T-helper 2 cell treated with Interferon-gamma antibody and Interleukin-4, amounts not matched to agents 5 μg/mL and 100 μg/mL, for 36 hours (primary cell): ENCODE measurements at regions not wholly inside any gene's neighbourhood (a gene's known extent, or its start where the extent isn't known, plus 50 kb on each side); places are given as distances from the start of the nearest gene placed in this dataset.
"Not testable (repeated sequence)": the region's sequence is repeated elsewhere in the genome, so short reads cannot be mapped to it uniquely, and the experiment has no call there.

ENCODE experiments used
- DNase-seq: peaks from one replicate; pipeline ENCODE4 v3.0.0; 2021; ENCODE audit warnings: low spot score
- H3K27ac Mint-ChIP-seq: one replicate; pipeline ENCODE4 v1.8.0; 2021; ENCODE audit warnings: mild to moderate bottlenecking, mixed read lengths
- H3K27me3 Mint-ChIP-seq: one replicate; pipeline ENCODE4 v1.8.0; 2021; ENCODE audit warnings: low read depth, mixed read lengths
- H3K36me3 Mint-ChIP-seq: one replicate; pipeline ENCODE4 v1.8.0; 2021; ENCODE audit warnings: low read depth, mixed read lengths
- H3K4me1 Mint-ChIP-seq: one replicate; pipeline ENCODE4 v1.8.0; 2021; ENCODE audit warnings: low read depth, mixed read lengths
- H3K4me3 Mint-ChIP-seq: one replicate; pipeline ENCODE4 v1.8.0; 2022; ENCODE audit warnings: mild to moderate bottlenecking, moderate library complexity, mixed read lengths
- H3K9me3 Mint-ChIP-seq: one replicate; pipeline ENCODE4 v1.8.0; 2021; ENCODE audit warnings: mixed read lengths

DNA sequence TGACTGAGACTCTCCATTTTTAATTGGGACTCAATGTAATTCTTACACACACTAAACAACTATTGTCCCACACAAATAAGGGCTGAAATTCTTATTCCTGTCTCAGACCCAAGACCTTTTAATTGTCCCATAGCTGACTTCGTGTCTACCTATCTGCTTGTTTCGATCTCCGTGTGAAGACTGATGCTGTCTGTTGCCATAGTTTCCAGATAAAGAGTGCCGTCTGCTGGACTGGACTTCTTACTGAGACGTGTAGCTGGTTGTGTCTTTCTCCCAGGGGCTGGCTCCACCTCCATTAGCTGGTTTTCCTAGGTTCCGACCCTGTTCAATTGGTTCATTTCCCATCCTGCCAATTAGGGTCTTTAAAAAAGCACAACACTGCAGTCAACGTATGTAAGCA lies 235.3 kb upstream of the PLXNA2 start:
- H3K27me3 Mint-ChIP-seq = no peaks in the 10 kb centered on the region
- no peak for DNase-seq
- no peaks in the 10 kb centered on the region for H3K36me3 Mint-ChIP-seq
- H3K9me3 Mint-ChIP-seq = no peaks in the 10 kb centered on the region
- H3K27ac Mint-ChIP-seq = no peak overlapping the region
- no peak overlapping the region for H3K4me3 Mint-ChIP-seq
- no peaks in the 10 kb centered on the region for H3K4me1 Mint-ChIP-seq

DNA sequence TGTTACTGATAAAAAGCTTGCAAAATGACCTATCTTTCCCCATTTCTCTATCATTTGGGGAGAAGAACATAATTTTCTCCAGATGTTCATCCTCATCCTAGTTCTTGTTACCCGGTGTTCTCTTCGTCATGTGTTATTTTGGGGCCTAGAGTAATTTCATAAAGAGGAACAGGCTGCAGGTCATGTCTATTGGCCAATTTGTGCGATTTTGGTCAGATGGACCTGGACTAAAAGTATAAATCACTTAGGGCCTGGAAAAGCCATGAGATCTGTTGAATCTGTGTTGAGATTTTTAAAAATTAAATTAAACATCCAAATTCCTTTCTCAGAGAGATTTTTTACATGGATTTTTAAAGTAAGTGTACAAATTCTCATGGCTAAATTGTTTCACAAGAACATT lies 241.3 kb upstream of the PLXNA2 start:
- Mint-ChIP-seq H3K36me3 (no peaks in the 10 kb centered on the region), H3K27me3 (no peaks in the 10 kb centered on the region), H3K4me3 (no peak overlapping the region), H3K27ac (no peak overlapping the region), H3K9me3 (no peaks in the 10 kb centered on the region), H3K4me1 (no peaks in the 10 kb centered on the region)
- DNase-seq = no peak

DNA sequence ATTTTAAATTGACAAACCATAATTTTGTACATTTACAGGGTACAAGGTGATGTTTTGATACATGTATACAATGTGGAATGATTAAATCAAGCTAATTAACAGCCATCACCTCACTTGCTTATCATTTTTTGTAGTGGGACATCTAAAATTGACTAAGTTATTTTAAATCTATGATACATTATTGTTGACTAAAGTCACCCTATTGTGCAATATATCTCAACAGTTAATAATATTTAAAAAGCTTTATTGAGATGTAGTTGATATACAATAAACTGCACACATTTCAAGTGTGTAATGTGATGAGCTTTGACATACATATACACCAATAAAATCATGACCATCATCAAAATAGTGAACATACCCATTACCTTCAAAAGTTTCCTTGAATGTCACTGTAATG lies 242.5 kb upstream of the PLXNA2 start:
- Mint-ChIP-seq H3K9me3 (no peaks in the 10 kb centered on the region), H3K27ac (no peak overlapping the region), H3K27me3 (no peaks in the 10 kb centered on the region), H3K36me3 (no peaks in the 10 kb centered on the region), H3K4me3 (no peak overlapping the region), H3K4me1 (no peaks in the 10 kb centered on the region)
- DNase-seq = no peak

DNA sequence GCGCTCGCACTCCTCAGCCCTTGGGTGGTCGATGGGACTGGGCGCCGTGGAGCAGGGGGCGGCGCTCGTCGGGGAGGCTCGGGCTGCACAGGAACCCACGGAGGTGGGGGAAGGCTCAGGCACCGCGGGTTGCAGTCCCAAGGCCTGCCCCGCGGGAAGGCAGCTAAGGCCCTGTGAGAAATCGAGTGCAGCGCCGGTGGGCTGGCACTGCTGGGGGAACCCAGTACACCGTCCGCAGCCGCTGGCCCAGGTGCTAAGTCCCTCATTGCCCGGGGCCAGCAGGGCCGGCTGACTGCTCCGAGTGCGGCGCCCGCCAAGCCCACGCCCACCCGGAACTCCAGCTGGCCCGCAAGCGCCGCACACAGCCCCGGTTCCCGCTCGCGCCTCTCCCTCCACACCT lies 244.2 kb upstream of the PLXNA2 start:
- H3K4me3 Mint-ChIP-seq, H3K27ac Mint-ChIP-seq, DNase-seq, H3K36me3 Mint-ChIP-seq, H3K9me3 Mint-ChIP-seq, H3K4me1 Mint-ChIP-seq, H3K27me3 Mint-ChIP-seq: not testable (repeated sequence)

DNA sequence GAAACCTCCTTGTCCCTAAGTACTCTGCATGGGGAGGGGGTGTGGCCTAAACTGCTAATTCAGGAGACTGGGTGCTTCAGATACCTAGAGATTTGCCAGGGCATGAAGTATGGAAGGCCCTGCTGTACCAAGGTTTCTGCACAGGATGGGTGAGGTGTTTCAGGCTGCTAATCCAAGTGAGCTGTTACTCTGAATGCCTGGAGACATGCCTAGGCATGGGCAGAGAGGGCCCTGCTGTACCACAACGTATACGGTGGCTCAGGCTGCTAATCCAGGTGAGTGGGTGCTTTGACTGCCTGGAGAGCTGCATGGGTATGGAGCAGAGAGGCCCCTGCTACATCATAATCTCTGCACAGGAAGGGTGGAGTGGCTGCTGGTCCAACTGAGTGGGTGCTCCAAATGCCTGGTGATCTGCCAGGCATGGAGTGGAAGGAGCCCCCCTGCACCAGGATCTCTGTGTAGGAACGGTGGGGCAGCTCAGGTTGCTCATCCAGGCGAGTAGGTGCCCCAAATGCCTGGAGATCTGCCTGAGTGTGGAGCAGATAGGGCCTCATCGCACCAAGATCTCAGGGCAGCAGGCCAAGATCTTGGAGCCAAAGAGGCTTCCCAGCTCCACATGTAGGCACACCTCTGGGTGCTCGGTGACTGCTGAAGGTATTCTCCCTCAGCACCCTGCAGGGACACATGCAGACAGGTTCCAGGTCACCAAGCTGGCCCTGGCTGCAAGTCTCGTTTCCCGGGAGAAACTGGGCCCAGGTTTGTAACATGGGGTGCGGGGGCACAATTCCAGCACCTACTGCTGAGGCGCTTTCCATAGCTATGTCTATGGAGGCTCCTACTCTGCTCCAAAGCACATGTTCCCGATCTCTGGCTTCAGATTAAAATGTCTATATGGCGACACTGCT lies 252.5 kb upstream of the PLXNA2 start:
- H3K27me3 Mint-ChIP-seq = no peaks in the 10 kb centered on the region
- DNase-seq = no peak
- no peak overlapping the region for H3K27ac Mint-ChIP-seq
- no peaks in the 10 kb centered on the region for H3K9me3 Mint-ChIP-seq
- no peak overlapping the region for H3K4me3 Mint-ChIP-seq
- no peaks in the 10 kb centered on the region for H3K36me3 Mint-ChIP-seq
- no peaks in the 10 kb centered on the region for H3K4me1 Mint-ChIP-seq

DNA sequence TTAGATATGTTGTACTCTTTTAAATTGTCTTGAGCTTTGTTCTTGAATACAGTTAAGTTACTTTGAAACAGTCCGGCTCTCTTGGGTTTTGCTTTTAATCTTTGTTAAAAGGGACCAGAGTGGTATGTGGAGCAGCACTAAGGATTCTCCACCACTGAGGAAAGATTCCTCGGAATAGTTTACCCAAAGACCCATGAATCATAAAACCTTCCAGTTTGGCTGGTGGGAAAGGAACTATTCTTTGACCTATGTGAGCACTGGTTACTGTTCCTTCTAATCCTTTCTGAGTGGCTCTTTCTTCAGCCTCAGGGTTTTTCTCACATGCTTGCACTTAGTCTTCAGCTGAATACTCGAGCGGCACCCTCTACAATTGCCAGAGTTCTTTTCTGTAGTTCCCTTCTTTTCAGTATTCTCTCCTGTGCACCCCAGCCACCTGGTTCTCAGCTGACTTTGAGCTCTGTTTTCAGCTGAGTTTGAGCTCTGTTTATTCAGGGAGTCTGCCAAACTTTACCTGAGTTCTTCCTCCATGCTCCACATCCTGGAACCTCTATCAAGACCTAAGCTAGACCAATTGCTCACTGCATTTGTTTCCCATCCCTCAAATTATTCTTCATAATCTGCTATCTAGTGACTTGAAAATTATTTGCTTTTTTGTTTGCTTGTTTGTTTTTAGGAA lies 253.8 kb upstream of the PLXNA2 start:
- DNase-seq = no peak
- Mint-ChIP-seq H3K4me3 (no peak overlapping the region), H3K9me3 (no peaks in the 10 kb centered on the region), H3K27ac (no peak overlapping the region), H3K4me1 (no peaks in the 10 kb centered on the region), H3K36me3 (no peaks in the 10 kb centered on the region), H3K27me3 (no peaks in the 10 kb centered on the region)

DNA sequence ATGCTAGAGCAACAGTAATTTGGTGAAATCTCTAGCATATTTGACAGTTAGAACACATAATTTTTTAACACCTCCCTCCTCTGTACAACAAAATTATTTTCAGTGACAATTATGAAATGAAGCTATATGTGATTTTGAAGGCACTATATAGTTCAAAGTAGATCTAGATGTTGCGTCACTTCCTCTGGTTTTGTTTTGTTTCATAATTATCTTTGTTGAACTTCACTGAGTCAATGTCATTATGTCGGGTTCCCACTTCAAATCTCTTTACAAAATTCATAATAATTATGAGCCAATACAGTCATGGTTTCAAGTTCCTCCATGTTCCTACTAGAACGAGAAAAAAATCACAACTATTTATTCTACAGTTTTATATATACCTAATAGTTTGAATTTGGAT lies 254.8 kb upstream of the PLXNA2 start:
- Mint-ChIP-seq H3K4me3 (no peak overlapping the region), H3K36me3 (no peaks in the 10 kb centered on the region), H3K9me3 (no peaks in the 10 kb centered on the region), H3K4me1 (no peaks in the 10 kb centered on the region), H3K27ac (no peak overlapping the region), H3K27me3 (no peaks in the 10 kb centered on the region)
- DNase-seq = no peak

DNA sequence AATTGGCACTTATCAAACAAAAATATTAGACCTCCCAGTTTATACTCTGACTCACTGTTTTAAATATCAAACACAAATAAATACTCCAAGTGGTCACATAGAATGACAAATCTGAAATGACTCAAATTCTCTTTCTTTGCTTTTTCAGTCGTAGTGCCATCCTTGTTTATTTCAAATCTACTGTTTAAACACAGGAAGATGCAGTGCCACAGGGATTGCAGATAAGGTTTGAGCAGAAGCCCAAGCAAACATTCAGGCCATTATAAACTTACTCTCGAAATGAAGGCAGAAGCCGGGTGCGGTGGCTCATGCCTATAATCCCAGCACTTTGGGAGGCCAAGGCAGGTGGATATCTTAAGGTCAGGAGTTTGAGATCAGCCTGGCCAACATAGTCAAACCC lies 255.4 kb upstream of the PLXNA2 start:
- no peak for DNase-seq
- no peaks in the 10 kb centered on the region for H3K27me3 Mint-ChIP-seq

DNA sequence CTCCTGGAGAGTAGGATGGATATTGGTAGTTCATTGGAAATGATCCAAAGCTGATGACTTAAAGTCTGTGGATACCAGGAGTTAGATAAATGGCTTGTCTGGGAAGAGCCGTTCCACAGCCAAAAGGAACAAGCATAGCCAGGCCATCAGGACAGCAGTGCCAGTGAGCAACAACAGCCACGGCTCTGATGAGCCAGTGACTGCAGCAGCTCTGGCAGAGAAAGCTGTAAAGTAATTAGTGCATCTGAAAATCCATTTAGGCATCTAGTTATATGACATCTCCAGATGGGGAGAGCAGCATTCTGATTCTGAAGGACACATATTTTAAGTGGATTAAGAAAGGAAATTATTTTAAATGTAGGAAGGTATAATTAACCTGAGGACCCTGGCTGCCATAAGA lies 256.2 kb upstream of the PLXNA2 start:
- Mint-ChIP-seq H3K36me3 (no peaks in the 10 kb centered on the region), H3K4me1 (no peaks in the 10 kb centered on the region)

More for the DNA sequence above, 255.4 kb upstream of the PLXNA2 start:
- H3K36me3 Mint-ChIP-seq = no peaks in the 10 kb centered on the region
- no peak overlapping the region for H3K27ac Mint-ChIP-seq
- H3K9me3 Mint-ChIP-seq = no peaks in the 10 kb centered on the region
- H3K4me3 Mint-ChIP-seq = no peak overlapping the region
- H3K4me1 Mint-ChIP-seq = no peaks in the 10 kb centered on the region

DNA sequence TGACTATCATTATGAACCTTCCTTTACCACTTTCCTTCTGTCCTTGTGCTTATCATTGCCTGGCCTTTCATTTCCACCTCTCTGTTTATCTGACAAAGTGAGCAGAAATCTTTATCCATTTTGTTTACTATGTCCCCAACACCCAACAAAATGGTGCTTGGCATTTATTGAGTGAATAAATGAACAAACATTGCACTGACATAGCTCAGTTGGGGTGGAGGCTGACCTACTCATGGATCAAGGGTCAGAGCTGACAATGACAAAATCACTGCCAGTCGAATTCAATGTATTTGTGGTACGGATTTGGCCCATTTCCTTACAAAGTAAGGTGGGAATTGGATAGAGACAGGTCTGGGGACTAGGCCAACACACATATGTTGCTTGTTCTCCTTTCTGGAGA lies 257.4 kb upstream of the PLXNA2 start:
- Mint-ChIP-seq H3K9me3 (no peaks in the 10 kb centered on the region), H3K27me3 (no peaks in the 10 kb centered on the region), H3K4me3 (no peak overlapping the region), H3K27ac (no peak overlapping the region), H3K4me1 (no peaks in the 10 kb centered on the region), H3K36me3 (no peaks in the 10 kb centered on the region)
- DNase-seq = no peak

More for the DNA sequence above, 256.2 kb upstream of the PLXNA2 start:
- no peak for DNase-seq
- Mint-ChIP-seq H3K4me3 (no peak overlapping the region), H3K27ac (no peak overlapping the region), H3K9me3 (no peaks in the 10 kb centered on the region), H3K27me3 (no peaks in the 10 kb centered on the region)

DNA sequence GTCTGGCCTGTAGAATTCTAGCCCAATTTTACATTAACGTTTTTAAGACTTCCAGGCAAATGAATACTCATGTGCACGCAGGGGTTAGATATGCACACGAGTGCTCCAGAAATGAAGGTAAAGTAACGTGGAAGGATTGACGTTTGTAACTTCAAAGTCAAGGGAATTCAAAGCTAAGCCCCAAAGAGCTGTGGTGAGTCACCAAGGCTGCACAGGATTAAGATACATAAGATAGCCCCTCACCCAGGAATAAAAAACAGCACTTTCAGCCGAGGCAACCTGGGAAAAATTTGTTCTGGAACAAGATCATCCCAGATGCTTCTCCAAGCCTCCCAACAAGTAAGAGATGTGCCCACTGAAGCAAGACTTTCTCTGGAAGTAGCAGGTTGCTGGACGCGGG lies 259.6 kb upstream of the PLXNA2 start:
- H3K36me3 Mint-ChIP-seq = no peaks in the 10 kb centered on the region
- no peaks in the 10 kb centered on the region for H3K27me3 Mint-ChIP-seq
- H3K4me3 Mint-ChIP-seq = no peak overlapping the region
- H3K9me3 Mint-ChIP-seq = no peaks in the 10 kb centered on the region
- no peak for DNase-seq
- H3K27ac Mint-ChIP-seq = no peak overlapping the region
- no peaks in the 10 kb centered on the region for H3K4me1 Mint-ChIP-seq

DNA sequence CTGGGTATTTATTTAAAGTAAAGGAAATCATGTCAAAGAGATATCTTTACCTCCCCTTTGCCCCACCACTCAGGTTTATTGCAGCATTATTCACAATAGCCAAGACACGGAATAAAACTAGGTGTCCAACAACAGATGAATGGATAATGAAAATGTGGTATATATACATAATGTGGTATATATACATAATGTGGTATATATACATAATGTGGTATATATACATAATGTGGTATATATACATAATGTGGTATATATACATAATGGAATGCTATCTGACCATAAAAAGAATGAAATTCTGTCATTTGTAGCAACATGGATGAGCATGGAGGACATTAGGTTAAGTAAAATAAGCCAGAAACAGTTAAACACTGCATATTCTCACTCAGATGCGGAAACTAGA lies 262.6 kb upstream of the PLXNA2 start:
- DNase-seq = no peak
- no peaks in the 10 kb centered on the region for H3K36me3 Mint-ChIP-seq
- no peak overlapping the region for H3K27ac Mint-ChIP-seq
- no peaks in the 10 kb centered on the region for H3K4me1 Mint-ChIP-seq
- no peak overlapping the region for H3K4me3 Mint-ChIP-seq
- no peaks in the 10 kb centered on the region for H3K9me3 Mint-ChIP-seq
- H3K27me3 Mint-ChIP-seq = no peaks in the 10 kb centered on the region

DNA sequence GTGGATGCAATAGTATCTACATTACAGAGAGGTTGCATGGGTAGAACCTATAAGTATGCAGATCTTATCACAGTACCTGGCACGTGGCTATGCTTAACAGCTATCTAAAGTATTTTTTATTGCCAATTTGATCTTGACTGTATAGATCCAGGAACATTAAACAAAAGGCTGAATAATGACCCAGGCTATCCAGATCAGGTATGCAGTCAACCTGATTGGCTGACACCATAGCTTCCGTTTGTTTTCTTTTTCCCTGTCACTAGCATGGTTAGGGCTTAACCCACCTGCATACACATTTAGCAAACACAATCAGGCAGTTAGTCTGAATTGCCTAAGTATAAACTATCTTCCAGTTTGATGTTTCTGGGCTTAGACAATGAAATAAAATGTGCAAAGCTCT lies 264.9 kb upstream of the PLXNA2 start:
- Mint-ChIP-seq H3K27me3 (no peaks in the 10 kb centered on the region), H3K27ac (no peak overlapping the region), H3K4me3 (no peak overlapping the region), H3K36me3 (no peaks in the 10 kb centered on the region), H3K4me1 (no peaks in the 10 kb centered on the region), H3K9me3 (no peaks in the 10 kb centered on the region)
- DNase-seq = no peak

DNA sequence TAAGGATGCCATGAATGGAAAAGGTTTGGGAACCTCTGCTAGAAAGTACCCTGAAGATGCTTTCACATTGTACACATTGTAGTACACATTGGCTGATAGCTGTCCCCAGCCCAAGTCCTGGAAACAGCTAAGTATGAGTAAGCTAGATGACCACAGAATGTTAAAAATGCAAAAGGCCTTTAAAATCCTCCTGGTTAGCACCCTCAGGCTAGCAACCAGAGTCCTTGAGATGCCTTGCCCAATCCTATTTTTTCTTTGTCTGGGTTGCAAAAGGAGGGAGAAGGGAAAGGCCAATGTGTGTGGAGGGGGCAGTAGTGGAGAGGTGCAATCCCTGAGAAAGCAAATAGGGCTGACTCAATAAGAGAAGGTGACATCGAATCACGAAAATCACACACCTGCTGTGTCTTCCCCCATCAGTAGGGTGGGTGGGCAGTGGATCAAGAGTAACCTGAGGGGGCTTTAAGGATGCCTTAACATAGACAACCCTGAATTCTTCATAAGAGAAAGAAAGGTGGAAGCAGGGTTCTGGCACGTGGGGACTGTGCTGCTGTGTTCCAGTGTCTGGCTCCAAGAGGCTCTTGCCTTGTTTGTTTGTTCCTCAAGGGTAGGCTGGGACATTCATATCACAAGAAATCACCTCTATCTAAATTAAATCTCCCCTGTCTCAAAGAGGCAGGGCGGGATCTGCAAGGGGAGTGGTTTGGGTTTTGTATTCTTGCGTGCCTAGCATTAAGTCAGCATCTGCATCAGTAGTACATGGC lies 266.2 kb upstream of the PLXNA2 start:
- H3K9me3 Mint-ChIP-seq = no peaks in the 10 kb centered on the region
- H3K36me3 Mint-ChIP-seq = no peaks in the 10 kb centered on the region
- no peaks in the 10 kb centered on the region for H3K4me1 Mint-ChIP-seq
- no peaks in the 10 kb centered on the region for H3K27me3 Mint-ChIP-seq
- H3K4me3 Mint-ChIP-seq = no peak overlapping the region
- DNase-seq = no peak
- no peak overlapping the region for H3K27ac Mint-ChIP-seq
